C1 segment of cervical spinal cord (tissue), 14 donors: ENCODE measurements at regions not wholly inside any gene's neighbourhood (a gene's known extent, or its start where the extent isn't known, plus 50 kb on each side); places are given as distances from the start of the nearest gene placed in this dataset.

Experiments
- DNase-seq, 14 donors: peaks; one replicate each; lab custom pipeline; 2025; lab: John Stamatoyannopoulos, UW

DNA sequence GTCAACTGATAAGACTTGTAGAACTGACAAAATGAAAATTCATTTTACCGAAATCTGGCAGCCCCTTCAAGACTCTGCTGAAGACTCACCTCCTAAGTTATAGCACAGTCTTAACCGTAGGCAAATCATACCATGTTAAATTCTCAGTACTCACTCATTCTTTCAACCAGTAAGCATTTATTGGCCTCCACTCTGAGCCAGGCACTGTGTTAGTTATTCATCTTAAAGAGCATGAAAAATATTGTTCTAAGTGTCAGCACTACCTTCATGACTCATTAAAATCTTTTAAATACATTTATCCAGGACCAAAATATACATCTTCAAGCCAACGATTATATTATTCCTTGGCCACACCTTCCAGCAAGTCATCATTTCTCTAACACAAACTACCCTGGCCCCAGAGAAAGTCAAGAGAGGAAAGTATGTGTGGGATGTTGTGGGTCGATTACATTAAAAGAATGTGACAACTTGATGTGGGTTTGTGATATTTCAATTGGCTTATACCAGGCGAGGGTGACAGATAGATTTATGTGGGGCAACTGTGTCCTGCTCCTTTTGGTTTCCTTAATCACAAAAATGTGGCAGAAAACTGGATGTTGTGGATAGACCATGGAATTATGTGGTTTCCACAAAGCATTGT, 55.0 kb downstream of the TMEM30B start:
- no peak for DNase-seq

DNA sequence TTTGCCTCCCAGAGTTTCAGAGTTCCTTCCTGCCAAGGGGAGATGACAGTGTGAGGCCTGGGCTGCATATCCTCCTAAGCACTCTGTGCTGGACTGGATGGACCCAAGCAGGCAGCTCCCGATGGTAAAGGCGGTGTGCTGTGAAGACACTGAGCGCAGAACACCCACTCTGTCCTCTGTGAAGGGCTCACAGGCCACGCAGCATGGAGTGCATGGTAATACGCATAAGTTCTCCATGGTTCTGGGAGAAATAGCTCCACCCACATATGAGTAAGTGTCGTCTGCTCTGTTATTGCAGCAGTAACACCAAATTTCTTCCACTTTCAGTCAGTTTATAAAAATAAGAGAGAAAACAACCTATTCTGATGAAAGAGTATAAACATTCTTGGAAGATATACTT, 55.8 kb downstream of the TMEM30B start:
- DNase-seq, result no peak

DNA sequence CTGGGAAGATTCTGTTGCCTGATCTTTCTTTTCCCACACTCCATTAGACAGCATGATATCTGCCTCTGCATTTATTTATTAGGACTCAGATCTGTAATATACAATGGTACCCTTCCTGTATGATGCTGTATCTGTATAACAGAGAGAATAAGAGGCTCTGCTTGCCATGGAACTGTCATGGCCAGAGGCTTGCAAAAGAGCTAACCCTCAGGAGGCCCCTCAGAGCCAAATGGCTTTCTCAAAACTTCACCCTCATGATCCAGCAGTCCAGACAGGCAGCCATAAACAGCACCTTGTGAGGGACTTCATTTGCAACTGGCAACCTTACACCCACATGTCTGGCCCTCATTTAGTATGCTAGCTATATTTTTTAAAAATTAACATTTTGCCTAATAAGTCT, 57.6 kb downstream of the TMEM30B start:
- no peak for DNase-seq

DNA sequence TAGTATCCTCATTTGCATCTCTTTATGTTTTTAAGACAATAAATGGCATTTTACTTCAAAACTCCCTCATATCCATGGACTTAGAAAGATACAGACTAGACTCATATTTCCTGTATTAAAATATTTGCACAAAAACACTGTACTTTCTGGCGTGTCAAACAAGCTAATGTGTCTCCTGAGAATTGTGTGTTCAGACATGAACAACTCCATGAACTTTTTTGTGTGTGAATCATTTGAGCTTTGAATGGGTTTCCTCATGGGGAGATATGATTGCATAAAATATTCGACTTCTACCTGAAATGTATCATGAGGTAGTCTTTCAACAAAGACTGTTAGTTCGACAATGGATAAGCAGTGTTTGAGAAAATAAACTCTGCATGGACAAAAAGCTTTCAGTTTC, 58.8 kb downstream of the TMEM30B start:
- no peak for DNase-seq

DNA sequence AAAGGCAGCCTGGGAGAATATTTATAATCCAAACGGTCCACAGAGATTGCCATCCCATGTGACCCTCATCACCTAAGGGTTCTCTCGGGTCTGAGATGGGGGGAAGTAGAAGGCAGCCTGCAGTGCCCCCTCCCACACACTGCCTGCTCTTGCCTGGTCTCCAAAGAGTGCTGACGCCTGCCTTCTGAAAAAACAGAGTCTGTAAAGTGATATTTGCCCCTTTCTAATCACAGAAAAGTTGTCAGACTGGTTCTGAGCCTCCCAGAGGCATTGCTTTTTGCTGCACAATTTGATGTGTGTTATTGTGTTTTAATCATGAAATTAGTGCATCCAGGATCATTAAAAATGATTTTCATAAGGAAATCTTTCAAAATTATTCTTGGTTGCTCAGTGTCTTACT, 59.2 kb downstream of the TMEM30B start:
- DNase-seq, result no peak

DNA sequence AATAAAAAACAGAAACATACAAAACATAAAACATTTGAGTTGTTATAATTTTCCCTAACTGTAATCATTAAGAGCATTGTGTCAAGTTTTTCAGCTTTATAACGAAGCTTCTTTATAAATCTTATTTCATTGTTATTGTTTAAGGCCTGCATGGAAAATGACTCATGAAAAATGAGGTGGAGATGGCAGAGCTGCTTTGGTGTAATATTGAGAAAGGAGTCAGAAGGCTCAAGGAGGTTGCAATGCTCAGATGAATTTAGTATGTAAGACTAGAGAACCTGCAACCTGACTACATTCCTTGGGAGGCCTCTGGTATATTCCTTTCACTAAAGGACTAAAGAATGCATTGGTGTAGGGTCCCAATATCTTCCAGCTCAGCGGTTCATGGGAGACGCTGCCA, 61.5 kb downstream of the TMEM30B start:
- DNase-seq, result no peak

DNA sequence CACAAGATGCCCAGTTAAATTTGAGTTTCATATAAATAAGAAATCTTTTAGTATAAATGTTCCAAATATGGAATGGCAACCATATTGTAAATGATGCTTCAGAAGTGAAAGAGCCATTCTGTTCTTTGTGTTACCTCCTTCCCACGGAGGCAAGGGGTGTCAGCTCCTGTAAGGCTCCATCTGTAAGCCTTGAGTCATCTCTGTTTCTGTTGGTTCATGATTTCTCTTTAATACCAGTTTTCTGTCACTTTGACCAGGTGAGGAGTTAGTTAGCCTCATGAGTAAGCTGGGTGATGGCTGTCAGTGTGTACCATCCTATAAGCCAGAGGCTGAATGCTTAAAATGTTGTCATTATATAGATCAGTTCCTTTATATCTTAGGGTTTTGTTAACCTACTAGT, 61.9 kb downstream of the TMEM30B start:
- DNase-seq, result no peak

DNA sequence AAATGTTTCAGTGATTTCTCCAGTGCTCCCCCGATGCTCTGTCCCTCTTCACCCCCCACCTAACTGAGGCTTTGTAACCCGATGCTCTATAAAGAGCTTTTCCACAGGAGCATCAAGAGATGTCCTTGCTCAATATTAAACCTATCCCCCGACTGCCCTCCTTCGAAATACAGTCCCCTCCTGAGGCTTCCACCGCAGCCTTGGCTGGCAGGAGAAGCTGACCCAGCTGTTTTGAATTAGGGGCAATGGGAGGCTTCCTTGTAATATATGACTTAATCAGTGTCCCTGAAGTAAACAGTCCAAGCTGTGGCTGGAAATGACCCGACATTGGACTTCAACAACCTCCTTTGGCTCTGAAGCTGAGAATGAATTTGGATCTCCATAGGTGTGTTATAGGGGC, 62.4 kb downstream of the TMEM30B start:
- no peak for DNase-seq

DNA sequence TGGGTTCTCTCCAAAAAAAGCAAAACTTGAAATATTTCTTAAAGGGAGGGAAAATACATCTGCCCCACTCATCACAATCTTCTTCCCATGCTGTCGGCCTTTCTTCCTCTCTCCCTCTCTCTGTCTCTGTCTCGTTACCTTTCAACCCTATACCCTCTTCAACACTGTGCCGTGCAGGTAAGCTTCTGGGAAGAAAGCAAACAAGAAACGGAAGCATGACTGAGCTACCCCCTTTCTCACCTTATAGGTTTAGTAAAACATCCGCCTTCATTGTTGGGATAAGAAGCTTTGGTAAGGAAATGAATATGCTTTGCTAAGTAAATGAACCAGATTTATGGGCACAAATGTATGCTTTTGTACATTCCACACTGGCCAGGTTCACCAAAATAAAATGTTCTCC, 63.0 kb downstream of the TMEM30B start:
- no peak for DNase-seq

DNA sequence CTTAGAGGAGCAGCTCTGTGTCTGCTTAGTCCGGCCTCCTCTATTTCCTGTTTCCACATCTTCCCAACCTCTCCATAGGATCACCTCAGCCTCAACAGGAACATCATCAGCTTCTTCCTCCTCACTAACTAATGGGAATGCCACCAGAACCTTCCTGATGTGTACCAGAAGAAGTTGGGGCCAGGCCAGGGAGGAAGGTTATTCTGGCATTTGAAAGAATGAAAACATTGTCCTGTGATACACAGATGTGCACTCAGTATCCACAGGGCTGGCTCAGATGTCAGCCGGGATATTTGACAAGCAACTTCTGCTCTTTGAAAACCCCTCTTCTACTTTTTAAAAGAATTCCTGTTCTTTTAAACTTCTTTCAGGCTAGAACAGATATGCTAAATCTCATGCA, 63.6 kb downstream of the TMEM30B start:
- no peak for DNase-seq

DNA sequence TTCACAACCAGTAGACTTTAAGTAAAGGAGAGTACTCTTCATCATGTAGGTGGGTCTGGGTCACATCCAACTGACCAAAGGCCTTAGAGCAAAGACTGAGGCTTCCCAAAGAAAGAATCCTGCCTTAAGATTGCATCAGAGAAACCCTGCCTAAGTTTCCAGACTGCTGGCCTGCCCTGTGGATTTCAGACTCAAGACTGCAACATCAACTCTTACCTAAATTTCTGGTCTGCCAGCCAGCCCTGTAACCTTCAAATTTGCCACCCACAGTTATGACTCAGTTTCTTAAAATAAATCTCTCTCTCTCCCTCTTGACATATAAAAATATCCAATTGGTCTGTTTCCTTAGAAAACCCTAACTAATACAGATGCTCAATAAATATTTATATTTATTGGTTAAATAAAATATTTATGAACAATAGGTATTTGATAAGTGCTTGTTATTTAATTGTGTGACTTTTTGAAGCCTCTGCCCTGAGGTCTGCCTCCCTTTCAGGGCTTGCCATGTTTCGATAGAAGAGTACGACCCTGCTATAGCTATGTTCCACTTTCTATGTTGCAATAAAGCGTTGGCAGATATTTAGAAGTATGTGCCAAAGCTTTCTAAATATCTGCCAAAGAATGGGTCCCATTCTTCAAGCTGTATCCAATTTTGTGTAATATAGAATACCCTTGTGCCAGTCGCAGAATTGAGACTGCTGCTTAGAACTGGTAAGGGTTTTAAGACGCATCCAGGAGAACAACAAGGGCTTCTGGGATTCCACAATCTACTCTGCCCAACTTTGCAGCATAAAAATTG, 65.7 kb downstream of the TMEM30B start:
- DNase-seq, result no peak

DNA sequence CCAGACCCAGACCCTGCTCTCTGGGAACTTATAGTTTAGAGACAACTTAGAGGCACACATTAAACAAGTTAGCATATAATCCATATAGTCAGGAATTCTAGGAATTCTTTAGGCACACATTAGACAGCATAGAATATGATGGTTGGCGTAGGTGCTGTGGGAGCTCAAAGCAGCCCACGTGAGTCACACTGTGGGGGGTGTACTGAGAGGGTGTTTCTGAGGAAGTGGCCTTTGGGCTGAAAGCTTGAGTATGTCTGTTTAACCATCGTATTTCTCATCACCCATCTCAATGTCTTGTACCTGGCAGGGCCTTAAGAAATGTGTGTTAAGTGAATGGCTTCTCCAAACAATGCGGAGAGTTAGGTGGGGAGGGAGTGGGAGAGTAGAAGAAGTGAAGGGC, 67.2 kb downstream of the TMEM30B start:
- no peak for DNase-seq

DNA sequence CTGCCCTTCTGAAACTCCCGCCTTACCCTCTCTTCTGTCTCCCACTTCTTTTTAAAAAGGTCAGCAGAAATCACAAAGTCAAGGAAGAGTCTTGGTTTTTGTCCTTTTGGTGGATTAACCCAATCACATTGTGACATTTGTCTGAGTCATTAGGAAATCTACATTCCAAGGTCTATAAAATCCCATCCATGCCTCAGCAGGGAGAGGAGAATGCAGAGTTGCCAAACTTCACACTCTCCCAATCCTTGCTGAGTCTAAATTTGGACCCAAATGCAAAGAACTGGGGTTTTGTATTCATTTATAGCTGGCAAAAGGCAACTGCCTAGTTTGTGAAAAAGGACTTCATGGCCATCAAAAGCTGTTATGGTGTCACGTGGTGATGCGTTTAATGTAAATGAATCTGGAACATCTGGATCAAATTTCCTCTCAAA, 67.9 kb downstream of the TMEM30B start:
- no peak for DNase-seq

DNA sequence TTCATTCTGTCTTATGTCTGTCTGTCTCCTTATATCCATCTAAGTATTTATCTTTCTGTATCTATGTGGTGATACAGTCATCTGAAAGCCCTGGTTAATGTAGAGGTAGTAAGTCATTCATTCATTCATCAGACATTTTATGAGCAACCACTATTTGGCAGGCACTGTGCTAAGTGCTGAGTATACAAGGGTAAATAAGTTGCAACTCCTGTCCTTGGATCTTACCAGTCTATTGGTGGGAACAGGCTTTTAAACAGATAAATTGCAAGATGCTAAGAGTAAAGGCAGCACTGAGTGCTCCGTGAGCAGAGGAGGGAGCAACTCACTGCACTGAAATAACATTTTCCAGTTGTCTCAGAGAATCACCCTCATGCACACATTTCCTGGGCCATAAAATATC, 68.6 kb downstream of the TMEM30B start:
- no peak for DNase-seq

DNA sequence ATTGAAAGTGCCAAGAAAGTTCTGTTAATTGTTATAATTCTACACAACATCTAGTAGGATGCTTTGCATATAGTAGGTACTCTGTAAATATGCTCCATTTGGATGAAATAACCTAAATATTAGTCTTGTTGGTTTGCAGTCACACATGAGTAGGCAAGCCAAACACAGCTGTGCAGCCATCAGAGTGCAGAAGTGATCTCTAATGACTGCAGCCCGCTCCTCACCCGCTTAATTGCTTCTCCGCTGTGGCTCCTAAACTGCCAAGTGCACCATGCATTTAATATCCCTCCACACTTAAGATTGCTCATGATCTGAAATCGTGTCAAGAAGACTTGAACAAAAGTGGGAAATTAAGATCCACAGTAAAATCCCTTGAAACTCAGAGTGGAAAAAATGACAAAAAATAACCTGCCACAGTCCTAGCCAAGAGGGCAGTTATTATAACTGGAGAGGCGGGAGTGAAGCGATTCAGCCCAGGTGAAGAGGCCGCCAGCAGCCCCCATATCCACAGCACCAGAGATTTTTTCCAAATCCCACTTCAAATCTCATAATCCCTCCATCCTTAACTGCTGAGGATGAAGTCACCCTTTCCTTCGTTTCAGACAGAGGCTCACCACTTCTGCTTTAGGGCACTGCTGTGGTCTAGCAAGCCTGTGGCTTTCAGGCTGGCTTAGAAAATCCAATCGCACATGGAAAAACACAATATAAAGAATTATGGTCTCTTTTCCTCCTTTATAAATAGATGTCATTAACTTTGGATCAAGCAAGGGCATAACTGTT, 69.5 kb downstream of the TMEM30B start:
- no peak for DNase-seq

DNA sequence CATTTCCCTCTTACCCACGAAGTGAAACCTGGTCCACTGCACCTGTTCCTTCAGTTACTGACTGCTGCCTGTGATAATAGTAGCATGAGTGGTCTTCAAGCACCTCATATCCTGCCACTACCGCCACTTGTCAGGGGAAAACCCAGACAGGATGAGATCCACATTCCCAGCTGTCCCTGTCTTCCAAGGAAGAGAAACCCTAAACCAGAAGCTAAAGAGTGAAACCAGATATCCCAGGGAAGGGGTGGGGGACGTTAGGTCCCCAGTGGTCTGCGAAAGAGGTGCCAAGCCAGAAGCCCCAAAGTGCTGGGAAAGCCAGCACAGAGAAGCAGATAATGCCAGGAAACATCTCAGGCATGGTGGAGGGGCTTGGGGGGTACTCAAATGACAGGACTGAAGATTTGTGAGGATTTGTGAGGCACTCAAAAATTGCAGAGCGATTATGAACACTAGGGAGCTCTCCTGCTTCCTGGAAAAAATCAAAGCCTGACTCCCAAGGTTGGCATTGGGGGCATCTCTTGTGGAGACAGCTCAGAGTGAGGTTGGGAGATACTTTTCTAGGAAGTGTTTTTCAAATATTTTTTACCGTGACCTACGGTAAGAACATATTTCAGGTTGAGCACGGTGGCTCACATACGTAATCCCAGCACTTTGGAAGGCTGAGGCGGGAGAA, 77.9 kb downstream of the TMEM30B start:
- no peak for DNase-seq

DNA sequence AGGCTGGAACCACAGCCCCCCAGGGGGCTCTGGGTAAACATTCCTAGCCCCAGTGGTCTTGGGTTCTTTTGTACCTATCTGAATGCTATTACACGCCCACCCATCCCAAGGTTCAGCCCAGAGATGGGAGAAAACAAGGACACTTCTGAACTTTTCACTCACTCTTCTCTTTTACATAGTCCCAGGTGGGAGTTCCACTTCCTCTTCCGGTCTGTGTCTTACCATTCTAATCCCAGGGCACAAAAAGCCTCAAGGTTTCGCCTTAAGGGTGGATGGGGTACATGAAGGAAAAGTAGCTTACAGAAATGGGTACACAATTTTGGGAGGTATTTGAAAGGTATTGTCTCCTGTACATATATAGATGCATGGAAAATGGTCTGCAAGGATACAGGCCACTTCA, 79.0 kb downstream of the TMEM30B start:
- no peak for DNase-seq

DNA sequence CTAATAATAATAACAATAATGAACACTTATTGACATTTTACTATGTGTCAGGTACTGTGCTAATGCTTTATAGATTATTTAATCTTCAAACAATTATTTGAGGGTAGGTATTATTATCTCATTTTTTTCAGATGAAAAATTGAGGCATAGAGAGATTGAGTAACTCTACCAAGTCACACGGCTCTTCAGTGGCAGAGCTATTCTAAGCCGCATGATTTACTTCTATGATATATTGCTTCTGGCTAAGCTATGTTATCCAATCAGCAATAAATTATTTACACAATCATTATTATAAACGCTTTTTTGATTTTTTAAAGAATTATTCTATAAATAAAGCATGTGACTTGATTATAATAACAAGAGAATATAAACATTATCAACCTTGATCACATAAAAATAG, 80.0 kb downstream of the TMEM30B start:
- DNase-seq, result no peak

DNA sequence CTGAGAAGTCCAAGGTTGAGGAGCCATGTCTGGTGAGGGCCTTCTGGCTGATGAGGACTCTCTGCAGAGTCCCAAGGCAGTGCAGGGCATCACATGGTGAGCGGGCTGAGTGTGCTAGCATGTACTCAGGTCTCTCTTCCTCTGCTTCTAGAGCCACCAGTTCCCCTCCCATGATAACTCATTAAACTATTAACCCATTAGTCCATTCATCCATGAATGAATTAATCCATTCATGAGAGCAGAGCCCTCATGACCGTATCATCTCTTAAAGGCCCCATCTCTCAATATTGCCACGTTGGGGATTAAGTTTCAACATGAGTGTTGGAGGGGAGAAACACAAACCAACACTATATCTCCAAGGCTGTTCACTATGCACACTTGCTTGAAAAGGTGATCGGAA, 83.7 kb downstream of the TMEM30B start:
- no peak for DNase-seq

DNA sequence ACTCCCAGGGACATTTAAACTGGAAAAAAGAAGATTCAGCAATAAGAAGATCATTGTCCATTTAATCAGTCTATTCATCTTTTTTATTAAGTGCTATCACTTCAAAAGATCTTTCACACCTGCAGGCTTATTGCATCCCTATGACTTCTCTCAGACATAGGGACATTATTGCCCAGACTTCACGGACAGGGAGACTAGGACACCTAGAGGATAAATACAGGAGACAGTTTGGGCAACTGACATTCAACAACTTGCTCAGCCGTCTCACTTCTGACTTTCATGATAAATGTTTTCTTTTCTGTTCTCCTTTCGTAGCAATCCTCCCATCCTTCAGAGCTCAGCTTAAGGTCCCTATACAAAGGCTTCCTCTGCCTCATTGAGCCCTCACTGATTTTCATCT, 84.3 kb downstream of the TMEM30B start:
- DNase-seq, result no peak

DNA sequence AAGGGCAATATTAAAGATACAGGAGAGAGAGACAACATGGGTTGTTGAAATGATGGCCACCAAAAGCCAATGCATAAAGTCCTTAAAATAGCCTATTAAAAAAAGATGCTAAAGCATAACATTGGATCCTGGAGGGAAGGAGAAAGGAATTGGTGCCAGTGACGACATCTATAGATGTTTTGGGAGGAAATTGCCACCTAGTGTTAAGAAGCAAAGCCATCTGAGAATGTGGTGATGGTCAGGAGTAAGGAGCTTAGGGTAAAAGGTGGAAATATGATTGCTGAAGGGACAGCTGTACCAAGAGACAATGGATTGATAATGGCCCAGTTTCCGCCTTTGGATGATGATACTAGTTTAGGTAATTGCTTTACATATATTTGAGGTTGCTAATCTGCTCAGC, 85.1 kb downstream of the TMEM30B start:
- DNase-seq, result no peak

DNA sequence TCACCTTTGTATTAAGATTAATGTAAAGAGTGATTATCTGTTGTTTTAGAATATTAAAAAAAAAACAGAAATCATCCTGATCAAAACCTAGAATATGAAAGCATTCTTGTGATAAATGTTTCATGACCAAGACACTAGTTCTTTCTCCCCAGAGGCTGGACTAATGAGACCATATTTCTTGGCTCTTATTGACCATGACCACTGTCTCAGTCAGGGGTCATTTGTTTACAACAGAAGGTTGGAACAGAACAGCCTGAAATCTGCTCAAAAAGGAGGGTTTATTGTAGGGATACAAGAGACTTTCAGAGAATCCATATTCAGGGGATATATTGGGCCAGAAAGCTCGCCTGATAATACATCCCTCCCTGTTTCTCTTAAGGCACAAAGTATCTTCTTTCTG, 87.7 kb downstream of the TMEM30B start:
- DNase-seq, result no peak
